ENCODE measurements at regions not wholly inside any gene's neighbourhood (a gene's known extent, or its start where the extent isn't known, plus 50 kb on each side); places are given as distances from the start of the nearest gene placed in this dataset.

- no peaks in the 10 kb centered on the region for H3K36me3 ChIP-seq
- TF ChIP-seq CTCF (IDR thresholded peaks at IDR 0.05; ENCODE audit: low read depth, low read length) = no peak
- H3K27me3 ChIP-seq = no peaks in the 10 kb centered on the region
- DNase-seq (ENCODE audit: low read depth in 1 of 2, low spot score in 1 of 2) = no peak
- peaks cover 14% of the 10 kb centered on the region for H3K4me1 ChIP-seq (ENCODE audit: low read depth)
- H3K4me3 ChIP-seq = no peak overlapping the region
- H3K27ac ChIP-seq = no peak overlapping the region
- no peaks in the 10 kb centered on the region for H3K9me3 ChIP-seq (ENCODE audit: low read depth)
Measured at GRCh38 chr13:26976313-26976712, 195.3 kb downstream of the USP12 start.

GRCh38 chr13:26973946-26974345, 197.7 kb downstream of the USP12 start:
- H3K4me3 ChIP-seq = no peak overlapping the region
- H3K27me3 ChIP-seq = no peaks in the 10 kb centered on the region
- no peak for DNase-seq (ENCODE audit: low read depth in 1 of 2, low spot score in 1 of 2)
- H3K4me1 ChIP-seq (ENCODE audit: low read depth) = peaks cover 26% of the 10 kb centered on the region
- no peaks in the 10 kb centered on the region for H3K36me3 ChIP-seq
- no peaks in the 10 kb centered on the region for H3K9me3 ChIP-seq (ENCODE audit: low read depth)
- no peak overlapping the region for H3K27ac ChIP-seq
- TF ChIP-seq CTCF (IDR thresholded peaks at IDR 0.05; ENCODE audit: low read depth, low read length) = no peak

- Histone ChIP-seq H3K4me3 (no peak overlapping the region), H3K27ac (no peak overlapping the region), H3K36me3 (no peaks in the 10 kb centered on the region), H3K27me3 (no peaks in the 10 kb centered on the region), H3K4me1 (ENCODE audit: low read depth) (peaks cover 26% of the 10 kb centered on the region), H3K9me3 (ENCODE audit: low read depth) (no peaks in the 10 kb centered on the region)
- no peak for TF ChIP-seq CTCF (IDR thresholded peaks at IDR 0.05; ENCODE audit: low read depth, low read length)
- no peak for DNase-seq (ENCODE audit: low read depth in 1 of 2, low spot score in 1 of 2)
Measured at GRCh38 chr13:26973295-26973694, 198.3 kb downstream of the USP12 start.

GRCh38 chr13:26971990-26972887, 199.4 kb downstream of the USP12 start:
- Histone ChIP-seq H3K27ac (no peak overlapping the region), H3K36me3 (no peaks in the 10 kb centered on the region), H3K4me3 (no peak overlapping the region), H3K27me3 (no peaks in the 10 kb centered on the region), H3K4me1 (ENCODE audit: low read depth) (peaks cover 20% of the 10 kb centered on the region), H3K9me3 (ENCODE audit: low read depth) (no peaks in the 10 kb centered on the region)
- peak; percentile 44 for TF ChIP-seq CTCF (IDR thresholded peaks at IDR 0.05; ENCODE audit: low read depth, low read length)
- peak; percentile 29 to 51 for DNase-seq (ENCODE audit: low read depth in 1 of 2, low spot score in 1 of 2)

GRCh38 chr13:26968431-26969341, 202.9 kb downstream of the USP12 start:
- H3K4me1 ChIP-seq (ENCODE audit: low read depth) = peaks cover 36% of the 10 kb centered on the region
- H3K4me3 ChIP-seq = no peak overlapping the region
- DNase-seq (ENCODE audit: low read depth in 1 of 2, low spot score in 1 of 2) = peak; percentile 22 to 41
- H3K27me3 ChIP-seq = no peaks in the 10 kb centered on the region
- H3K36me3 ChIP-seq = no peaks in the 10 kb centered on the region
- no peak for TF ChIP-seq CTCF (IDR thresholded peaks at IDR 0.05; ENCODE audit: low read depth, low read length)
- H3K9me3 ChIP-seq (ENCODE audit: low read depth) = no peaks in the 10 kb centered on the region
- H3K27ac ChIP-seq = peak overlapping the region; percentile 85
